Neural cell (in vitro differentiated cells): ENCODE measurements at regions not wholly inside any gene's neighbourhood (a gene's known extent, or its start where the extent isn't known, plus 50 kb on each side); places are given as distances from the start of the nearest gene placed in this dataset.

Experiments
- H2AFZ ChIP-seq: fragments of 200-600, 300-800 bp; sonication (generic), shearing (Covaris generic); 2 replicates; pipeline ENCODE4 v1.6.0; 2014; ENCODE audit warnings: low read depth, mild to moderate bottlenecking, antibody characterized with exemption, low read length, moderate library complexity
- H3F3A ChIP-seq: fragments of 200-600 bp; shearing (Covaris generic); 2 replicates; pipeline ENCODE4 v1.6.1; 2016; ENCODE audit warnings: mild to moderate bottlenecking, moderate library complexity, mixed read lengths, antibody characterized with exemption, low read length; ENCODE audit not compliant: insufficient read depth, poor library complexity, severe bottlenecking
- H3K27ac ChIP-seq: fragments of 200-600, 300-800 bp; sonication (generic), shearing (Covaris generic); 2 replicates; pipeline ENCODE4 v1.5.1; 2014; ENCODE audit warnings: mild to moderate bottlenecking, low read length, moderate library complexity
- H3K27me3 ChIP-seq: fragments of 300-800, 200-600 bp; sonication (generic), shearing (Covaris generic); 2 replicates; pipeline ENCODE4 v1.6.0; 2014; ENCODE audit warnings: mild to moderate bottlenecking, low read depth, low read length, moderate library complexity; ENCODE audit not compliant: insufficient read depth
- H3K36me3 ChIP-seq: fragments of 300-800, 200-600 bp; sonication (generic), shearing (Covaris generic); 2 replicates; pipeline ENCODE4 v1.5.1; 2014; ENCODE audit warnings: mild to moderate bottlenecking, antibody characterized with exemption, low read length, moderate library complexity; ENCODE audit not compliant: insufficient read depth
- H3K4me2 ChIP-seq: fragments of 300-800, 200-600 bp; sonication (generic), shearing (Covaris generic); 2 replicates; pipeline ENCODE4 v1.6.0; 2014; ENCODE audit warnings: mild to moderate bottlenecking, low read length
- H3K4me3 ChIP-seq: fragments of 300-800, 200-600 bp; sonication (generic), shearing (Covaris generic); 2 replicates; pipeline ENCODE4 v1.5.1; 2014; ENCODE audit warnings: mild to moderate bottlenecking, low read length, moderate library complexity
- H3K79me2 ChIP-seq: fragments of 200-600 bp; shearing (Covaris generic); replicated peaks from 2 replicates; pipeline ENCODE4 v1.6.0; 2014; ENCODE audit warnings: mild to moderate bottlenecking, low read length, moderate library complexity; ENCODE audit not compliant: insufficient read depth
- H3K9ac ChIP-seq: fragments of 300-800, 200-600 bp; sonication (generic), shearing (Covaris generic); 2 replicates; pipeline ENCODE4 v1.6.1; 2016; ENCODE audit warnings: mild to moderate bottlenecking, low read length, mixed read lengths
- H3K9me2 ChIP-seq: fragments of 200-600 bp; shearing (Covaris generic); 2 replicates; pipeline ENCODE4 v1.6.1; 2016; ENCODE audit warnings: mild to moderate bottlenecking, low read length, mixed read lengths; ENCODE audit not compliant: insufficient read depth
- H3K9me3 ChIP-seq: fragments of 200-600, 300-800 bp; sonication (generic), shearing (Covaris generic); 2 replicates; pipeline ENCODE4 v1.6.1; 2016; ENCODE audit warnings: mild to moderate bottlenecking, mixed run types, low read length, moderate library complexity, mixed read lengths
- H4K20me1 ChIP-seq: fragments of 200-600 bp; shearing (Covaris generic); 2 replicates; pipeline ENCODE4 v1.6.1; 2016; ENCODE audit warnings: mild to moderate bottlenecking, mixed run types; ENCODE audit not compliant: insufficient read depth
- EP300 ChIP-seq: fragments of 450-650 bp; conservative IDR thresholded peaks from 2 replicates; pipeline ENCODE4 v1.6.1; 2014; ENCODE audit warnings: antibody characterized with exemption, mild to moderate bottlenecking, moderate library complexity; ENCODE audit not compliant: poor library complexity, severe bottlenecking
- EZH2 ChIP-seq: fragments of 200-600, 300-800 bp; shearing (Covaris generic), sonication (generic); IDR thresholded peaks from 2 replicates; pipeline ENCODE4 v1.6.1; 2014; ENCODE audit warnings: antibody characterized with exemption, low read length, borderline replicate concordance, mild to moderate bottlenecking; ENCODE audit not compliant: insufficient read depth, poor library complexity, severe bottlenecking
- MXI1 ChIP-seq: fragments of 450-650 bp; conservative IDR thresholded peaks from 2 replicates; pipeline ENCODE4 v1.6.1; 2014; ENCODE audit warnings: antibody characterized with exemption, mild to moderate bottlenecking; ENCODE audit not compliant: poor library complexity, severe bottlenecking
- POLR2AphosphoS5 ChIP-seq: IDR thresholded peaks from 2 replicates; pipeline ENCODE4 v1.6.1; 2012
- RAD21 ChIP-seq: fragments of 450-650 bp; conservative IDR thresholded peaks from 2 replicates; pipeline ENCODE4 v1.6.1; 2014; ENCODE audit warnings: antibody characterized with exemption, mild to moderate bottlenecking, moderate library complexity
- REST ChIP-seq: IDR thresholded peaks from 2 replicates; pipeline ENCODE4 v1.6.1; 2012; ENCODE audit warnings: borderline replicate concordance
- SMC3 ChIP-seq: fragments of 450-650 bp; conservative IDR thresholded peaks from 2 replicates; pipeline ENCODE4 v1.6.1; 2014; ENCODE audit warnings: antibody characterized with exemption, mild to moderate bottlenecking, moderate library complexity; ENCODE audit not compliant: poor library complexity
- TAF1 ChIP-seq: IDR thresholded peaks from 2 replicates; pipeline ENCODE4 v1.6.1; 2012; ENCODE audit warnings: low read depth
- TF ChIP-seq, protein P1 (sequence below): fragments of 450-650 bp; IDR thresholded peaks from 2 replicates; pipeline ENCODE4 v1.5.1; 2014; ENCODE audit warnings: antibody characterized with exemption, mild to moderate bottlenecking, moderate library complexity; ENCODE audit not compliant: poor library complexity, severe bottlenecking

- no peaks in the 10 kb centered on the region for H3K27me3 ChIP-seq
- no peaks in the 10 kb centered on the region for H3K79me2 ChIP-seq
- TF ChIP-seq EP300 (peak; percentile 42), SMC3 (no peak), EZH2 (no peak)
- TF ChIP-seq, protein P1, sequence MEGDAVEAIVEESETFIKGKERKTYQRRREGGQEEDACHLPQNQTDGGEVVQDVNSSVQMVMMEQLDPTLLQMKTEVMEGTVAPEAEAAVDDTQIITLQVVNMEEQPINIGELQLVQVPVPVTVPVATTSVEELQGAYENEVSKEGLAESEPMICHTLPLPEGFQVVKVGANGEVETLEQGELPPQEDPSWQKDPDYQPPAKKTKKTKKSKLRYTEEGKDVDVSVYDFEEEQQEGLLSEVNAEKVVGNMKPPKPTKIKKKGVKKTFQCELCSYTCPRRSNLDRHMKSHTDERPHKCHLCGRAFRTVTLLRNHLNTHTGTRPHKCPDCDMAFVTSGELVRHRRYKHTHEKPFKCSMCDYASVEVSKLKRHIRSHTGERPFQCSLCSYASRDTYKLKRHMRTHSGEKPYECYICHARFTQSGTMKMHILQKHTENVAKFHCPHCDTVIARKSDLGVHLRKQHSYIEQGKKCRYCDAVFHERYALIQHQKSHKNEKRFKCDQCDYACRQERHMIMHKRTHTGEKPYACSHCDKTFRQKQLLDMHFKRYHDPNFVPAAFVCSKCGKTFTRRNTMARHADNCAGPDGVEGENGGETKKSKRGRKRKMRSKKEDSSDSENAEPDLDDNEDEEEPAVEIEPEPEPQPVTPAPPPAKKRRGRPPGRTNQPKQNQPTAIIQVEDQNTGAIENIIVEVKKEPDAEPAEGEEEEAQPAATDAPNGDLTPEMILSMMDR: no peak
- H2AFZ ChIP-seq: peak overlapping the region; percentile 38
- H3K9ac ChIP-seq: peak overlapping the region; percentile 11
- no peaks in the 10 kb centered on the region for H3F3A ChIP-seq
- no peaks in the 10 kb centered on the region for H4K20me1 ChIP-seq
- peak overlapping the region; percentile 29 for H3K4me2 ChIP-seq
- peak overlapping the region; percentile 23 for H3K27ac ChIP-seq
- no peaks in the 10 kb centered on the region for H3K36me3 ChIP-seq
- peak overlapping the region; percentile 3 for H3K4me3 ChIP-seq
- no peaks in the 10 kb centered on the region for H3K9me3 ChIP-seq
- no peaks in the 10 kb centered on the region for H3K9me2 ChIP-seq
These were observed 149.0 kb upstream of the KCNIP4 start for GRCh38 chr4:22097596-22097995.

DNA sequence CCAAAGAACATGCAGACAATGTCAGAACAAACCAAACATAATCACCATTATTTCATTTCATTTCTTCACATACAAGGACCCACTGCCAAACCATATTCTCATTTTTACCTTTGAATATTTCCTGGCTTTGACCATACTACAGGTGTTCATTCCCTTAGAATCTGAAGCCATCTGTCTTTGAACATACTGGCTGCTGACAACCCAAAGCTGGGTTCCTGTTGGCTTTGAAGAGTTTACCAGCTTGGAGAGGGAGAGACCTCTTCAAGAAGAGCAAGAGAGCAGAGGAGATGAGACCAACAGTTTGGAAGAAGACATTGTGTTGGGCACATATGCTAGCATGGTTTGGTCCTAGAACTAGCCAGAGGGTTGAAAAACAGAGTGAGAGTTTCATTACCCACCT is 145.6 kb upstream of the KCNIP4 start:
- no peaks in the 10 kb centered on the region for H3K79me2 ChIP-seq
- no peaks in the 10 kb centered on the region for H3K9me3 ChIP-seq
- no peaks in the 10 kb centered on the region for H3K36me3 ChIP-seq
- no peak overlapping the region for H3K27ac ChIP-seq
- no peak overlapping the region for H3K4me2 ChIP-seq
- H3K27me3 ChIP-seq: no peaks in the 10 kb centered on the region
- H2AFZ ChIP-seq: no peak overlapping the region
- H4K20me1 ChIP-seq: no peaks in the 10 kb centered on the region
- H3K4me3 ChIP-seq: no peak overlapping the region
- H3K9ac ChIP-seq: no peak overlapping the region
- TF ChIP-seq EP300: no peak
- TF ChIP-seq POLR2AphosphoS5: no peak
- no peak for TF ChIP-seq MXI1
- TF ChIP-seq REST: no peak
- TF ChIP-seq RAD21: no peak
- TF ChIP-seq SMC3: no peak
- TF ChIP-seq, protein P1: no peak
- TF ChIP-seq TAF1: no peak
- no peak for TF ChIP-seq EZH2
- no peaks in the 10 kb centered on the region for H3F3A ChIP-seq
- no peaks in the 10 kb centered on the region for H3K9me2 ChIP-seq
